Keratinocyte (primary cell): ENCODE measurements at regions not wholly inside any gene's neighbourhood (a gene's known extent, or its start where the extent isn't known, plus 50 kb on each side); places are given as distances from the start of the nearest gene placed in this dataset.

Experiments
- DNase-seq: peaks from one replicate; pipeline ENCODE4 v3.0.0-alpha.2; 2011; ENCODE audit warnings: low read depth, missing footprints, low spot score
- FAIRE-seq: peaks from 2 replicates; lab custom pipeline; 2011; peaks lifted over from hg19 to GRCh38; lab: Jason Lieb, UNC
- H2AFZ ChIP-seq: 2 replicates; pipeline ENCODE4 v1.6.0; 2012; ENCODE audit warnings: low read length, control low read depth, inconsistent platforms; ENCODE audit not compliant: control insufficient read depth
- H3K27ac ChIP-seq: 2 replicates; pipeline ENCODE4 v1.5.1; 2011; ENCODE audit warnings: low read length; ENCODE audit not compliant: control insufficient read depth, insufficient read depth
- H3K27me3 ChIP-seq: 3 replicates; pipeline ENCODE4 v1.6.0; 2011; ENCODE audit warnings: low read length; ENCODE audit not compliant: control insufficient read depth, insufficient read depth; ENCODE audit errors: extremely low read depth
- H3K36me3 ChIP-seq, 2 experiments: 2 replicates in 1 of 2; 3 replicates in 1 of 2; pipeline ENCODE4 v1.5.1; 2011; ENCODE audit warnings: low read length in 2 of 2, mild to moderate bottlenecking in 1 of 2; ENCODE audit not compliant: control insufficient read depth in 2 of 2, insufficient read depth in 2 of 2; ENCODE audit errors: extremely low read depth in 1 of 2
- H3K4me1 ChIP-seq: 3 replicates; pipeline ENCODE4 v1.5.1; 2011; ENCODE audit warnings: low read length; ENCODE audit not compliant: control insufficient read depth, insufficient read depth; ENCODE audit errors: extremely low read depth
- H3K4me2 ChIP-seq: 3 replicates; pipeline ENCODE4 v1.6.0; 2011; ENCODE audit warnings: low read depth, low read length; ENCODE audit not compliant: control insufficient read depth, insufficient read depth; ENCODE audit errors: extremely low read depth
- H3K4me3 ChIP-seq, 3 experiments: fragments of 200-600 bp in 1 of 3; sonication (generic) in 1 of 3; 2 replicates in 2 of 3; 3 replicates in 1 of 3; pipeline ENCODE4 v1.5.1; 2011 to 2016; ENCODE audit warnings: low read length in 3 of 3, mild to moderate bottlenecking in 3 of 3, control low read depth in 2 of 3, inconsistent platforms in 1 of 3, low read depth in 1 of 3, mixed read lengths in 1 of 3, mixed run types in 1 of 3, moderate library complexity in 1 of 3; ENCODE audit not compliant: control insufficient read depth in 2 of 3, insufficient read depth in 2 of 3; ENCODE audit errors: extremely low read depth in 1 of 3
- H3K79me2 ChIP-seq: 2 replicates; pipeline ENCODE4 v1.6.0; 2012; ENCODE audit warnings: low read length; ENCODE audit not compliant: control insufficient read depth, insufficient read depth
- H3K9ac ChIP-seq: 3 replicates; pipeline ENCODE4 v1.6.0; 2011; ENCODE audit warnings: low read length; ENCODE audit not compliant: control insufficient read depth, insufficient read depth; ENCODE audit errors: extremely low read depth
- H3K9me1 ChIP-seq: 3 replicates; pipeline ENCODE4 v1.6.0; 2011; ENCODE audit warnings: low read length; ENCODE audit not compliant: control insufficient read depth, insufficient read depth; ENCODE audit errors: extremely low read depth
- H3K9me3 ChIP-seq: 2 replicates; pipeline ENCODE4 v1.5.1; 2012; ENCODE audit warnings: low read depth, low read length; ENCODE audit not compliant: control insufficient read depth
- H4K20me1 ChIP-seq: 3 replicates; pipeline ENCODE4 v1.6.0; 2011; ENCODE audit warnings: low read length; ENCODE audit not compliant: control insufficient read depth, insufficient read depth; ENCODE audit errors: extremely low read depth
- CTCF ChIP-seq, 3 experiments: IDR thresholded peaks in 1 of 3; conservative IDR thresholded peaks in 1 of 3; optimal IDR thresholded peaks in 1 of 3; 2 replicates in 2 of 3; 3 replicates in 1 of 3; pipeline versions ENCODE3 to v1.5.1; 2011; ENCODE audit warnings: low read length in 3 of 3, mild to moderate bottlenecking in 3 of 3, moderate library complexity in 2 of 3, control low read depth in 1 of 3, inconsistent platforms in 1 of 3; ENCODE audit not compliant: insufficient read depth in 2 of 3; ENCODE audit errors: extremely low read depth in 1 of 3
- EZH2 ChIP-seq: IDR thresholded peaks from one replicate; pipeline ENCODE4 v1.6.1; 2012; ENCODE audit warnings: inconsistent platforms, mild to moderate bottlenecking, low read length, moderate library complexity
- dilution Hi-C: fragments of 300-500 bp; cut with MboI; formaldehyde crosslinking; loops from one replicate; pipeline ENCODE4 v1.7.0; 2020; ENCODE audit warnings: low sequenced_read_pairs; ENCODE audit not compliant: extremely low pct_ligation_motif_present

- Histone ChIP-seq H3K36me3 (no peaks in the 10 kb centered on the region), H3K4me1 (no peaks in the 10 kb centered on the region), H3K4me2 (no peak overlapping the region), H4K20me1 (no peaks in the 10 kb centered on the region), H3K4me3 (no peak overlapping the region), H3K9me1 (no peaks in the 10 kb centered on the region), H3K9ac (no peak overlapping the region), H3K27ac (no peak overlapping the region), H3K9me3 (no peaks in the 10 kb centered on the region), H3K79me2 (no peaks in the 10 kb centered on the region), H3K27me3 (no peaks in the 10 kb centered on the region), H2AFZ (no peak overlapping the region)
- FAIRE-seq: no peak
- dilution Hi-C loops: no loop called here
- no peak for DNase-seq
- no peak for TF ChIP-seq CTCF (optimal IDR thresholded peaks at IDR 0.05 in 1 of 3, IDR thresholded peaks at IDR 0.05 in 1 of 3, conservative IDR thresholded peaks at IDR 0.05 in 1 of 3; ENCODE audit: extremely low read depth in 1 of 3, insufficient read depth in 2 of 3, low read length in 3 of 3)
- no peak for TF ChIP-seq EZH2
Measured at GRCh38 chr5:97641081-97641480, 458.0 kb upstream of the RIOK2 start.

GRCh38 chr5:97644206-97644605 lies 461.2 kb upstream of the RIOK2 start:
- dilution Hi-C loops: no loop called here
- no peaks in the 10 kb centered on the region for H3K79me2 ChIP-seq
- no peak for TF ChIP-seq EZH2
- TF ChIP-seq CTCF (optimal IDR thresholded peaks at IDR 0.05 in 1 of 3, IDR thresholded peaks at IDR 0.05 in 1 of 3, conservative IDR thresholded peaks at IDR 0.05 in 1 of 3; ENCODE audit: extremely low read depth in 1 of 3, insufficient read depth in 2 of 3, low read length in 3 of 3): no peak
- H3K9ac ChIP-seq: no peak overlapping the region
- DNase-seq (no peak), FAIRE-seq (no peak)
- no peak overlapping the region for H2AFZ ChIP-seq
- no peaks in the 10 kb centered on the region for H3K4me1 ChIP-seq
- no peak overlapping the region for H3K4me2 ChIP-seq
- H3K9me3 ChIP-seq: no peaks in the 10 kb centered on the region
- H4K20me1 ChIP-seq: no peaks in the 10 kb centered on the region
- no peaks in the 10 kb centered on the region for H3K36me3 ChIP-seq
- no peaks in the 10 kb centered on the region for H3K27me3 ChIP-seq
- no peak overlapping the region for H3K4me3 ChIP-seq
- H3K27ac ChIP-seq: no peak overlapping the region
- no peaks in the 10 kb centered on the region for H3K9me1 ChIP-seq
